T-helper 2 cell treated with Interferon-gamma antibody and Interleukin-4, amounts not matched to agents 5 μg/mL and 100 μg/mL, for 36 hours (primary cell): ENCODE measurements at regions not wholly inside any gene's neighbourhood (a gene's known extent, or its start where the extent isn't known, plus 50 kb on each side); places are given as distances from the start of the nearest gene placed in this dataset.
"Not testable (repeated sequence)": the region's sequence is repeated elsewhere in the genome, so short reads cannot be mapped to it uniquely, and the experiment has no call there.

ENCODE experiments used
- DNase-seq: peaks from one replicate; pipeline ENCODE4 v3.0.0; 2021; ENCODE audit warnings: low spot score
- H3K27ac Mint-ChIP-seq: one replicate; pipeline ENCODE4 v1.8.0; 2021; ENCODE audit warnings: mild to moderate bottlenecking, mixed read lengths
- H3K27me3 Mint-ChIP-seq: one replicate; pipeline ENCODE4 v1.8.0; 2021; ENCODE audit warnings: low read depth, mixed read lengths
- H3K36me3 Mint-ChIP-seq: one replicate; pipeline ENCODE4 v1.8.0; 2021; ENCODE audit warnings: low read depth, mixed read lengths
- H3K4me1 Mint-ChIP-seq: one replicate; pipeline ENCODE4 v1.8.0; 2021; ENCODE audit warnings: low read depth, mixed read lengths
- H3K4me3 Mint-ChIP-seq: one replicate; pipeline ENCODE4 v1.8.0; 2022; ENCODE audit warnings: mild to moderate bottlenecking, moderate library complexity, mixed read lengths
- H3K9me3 Mint-ChIP-seq: one replicate; pipeline ENCODE4 v1.8.0; 2021; ENCODE audit warnings: mixed read lengths

DNA sequence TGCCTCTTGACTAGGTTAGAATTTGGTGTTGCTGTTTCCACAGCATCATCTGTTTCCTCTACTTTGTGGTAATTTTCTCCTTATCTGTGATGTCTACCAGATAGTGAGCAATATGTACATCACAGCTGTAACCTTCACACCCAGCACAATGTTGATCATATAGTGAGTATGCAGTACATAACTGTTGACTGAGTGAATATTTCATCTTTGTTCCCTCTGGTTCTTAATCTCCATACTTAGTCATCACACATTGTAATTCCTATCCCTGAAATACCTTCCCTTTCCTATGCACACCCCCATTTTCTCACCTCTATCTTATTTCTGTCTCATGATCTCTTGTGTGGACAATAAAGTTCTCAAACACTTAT is 115.9 kb downstream of the KIF4B start:
- Mint-ChIP-seq H3K9me3 (no peaks in the 10 kb centered on the region), H3K36me3 (no peaks in the 10 kb centered on the region), H3K4me3 (no peak overlapping the region), H3K27ac (no peak overlapping the region), H3K27me3 (peaks cover 2% of the 10 kb centered on the region), H3K4me1 (no peaks in the 10 kb centered on the region)
- DNase-seq = no peak

DNA sequence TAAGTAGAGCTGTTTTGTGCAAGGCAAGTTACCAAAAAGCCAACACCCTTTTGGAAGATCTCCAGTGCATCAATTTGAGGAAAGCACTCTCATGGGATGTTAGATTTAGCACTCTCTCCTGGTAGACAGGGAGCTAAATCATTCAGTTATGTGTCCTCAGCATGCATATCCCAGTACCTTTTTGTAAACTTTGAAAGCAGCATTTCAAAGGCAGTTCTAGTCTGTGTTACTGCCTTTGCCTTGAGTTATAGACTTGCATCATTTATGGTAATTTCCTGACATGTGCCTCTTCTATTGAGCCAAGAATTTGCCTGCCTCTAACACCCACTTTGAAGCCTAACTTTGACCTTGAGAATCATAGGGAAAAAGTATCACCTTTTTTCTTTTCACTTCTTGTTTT is 120.6 kb downstream of the KIF4B start:
- no peaks in the 10 kb centered on the region for H3K4me1 Mint-ChIP-seq
- no peaks in the 10 kb centered on the region for H3K36me3 Mint-ChIP-seq
- no peak for DNase-seq
- H3K27ac Mint-ChIP-seq = no peak overlapping the region
- no peaks in the 10 kb centered on the region for H3K9me3 Mint-ChIP-seq
- peaks cover 6% of the 10 kb centered on the region for H3K27me3 Mint-ChIP-seq
- no peak overlapping the region for H3K4me3 Mint-ChIP-seq

DNA sequence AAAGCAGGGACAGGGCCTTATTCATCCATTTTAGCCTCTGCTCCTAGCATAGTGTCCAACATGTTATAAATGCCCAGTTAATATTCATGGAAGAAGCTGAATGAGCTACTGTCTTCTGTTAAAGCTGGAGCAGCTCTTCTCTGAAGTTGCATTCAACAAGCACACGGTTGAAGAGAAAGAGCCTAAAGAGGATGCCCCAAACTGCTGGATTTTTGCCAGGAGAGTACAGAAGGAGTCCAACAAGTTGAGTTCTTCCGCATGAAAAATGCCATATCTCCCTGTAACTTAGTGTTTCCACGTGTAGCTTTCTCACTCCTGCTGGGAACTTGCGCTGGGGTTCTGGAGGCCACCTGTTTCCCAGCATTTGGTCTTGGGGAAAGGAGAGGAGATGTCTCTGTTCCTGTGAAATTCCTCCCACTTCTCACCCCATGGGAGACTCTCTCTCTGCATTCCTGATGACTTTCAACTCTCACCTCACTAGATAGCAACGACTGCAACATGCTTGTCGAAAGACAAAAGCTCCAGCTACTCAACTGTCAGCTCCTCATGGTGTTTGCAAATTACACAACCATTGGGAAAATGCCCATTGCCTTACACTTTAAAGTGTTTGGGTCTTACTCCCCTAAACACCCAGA is 122.8 kb downstream of the KIF4B start:
- Mint-ChIP-seq H3K27me3 (peaks cover 6% of the 10 kb centered on the region), H3K4me1 (no peaks in the 10 kb centered on the region), H3K9me3 (no peaks in the 10 kb centered on the region), H3K36me3 (no peaks in the 10 kb centered on the region), H3K4me3 (no peak overlapping the region), H3K27ac (no peak overlapping the region)
- no peak for DNase-seq

DNA sequence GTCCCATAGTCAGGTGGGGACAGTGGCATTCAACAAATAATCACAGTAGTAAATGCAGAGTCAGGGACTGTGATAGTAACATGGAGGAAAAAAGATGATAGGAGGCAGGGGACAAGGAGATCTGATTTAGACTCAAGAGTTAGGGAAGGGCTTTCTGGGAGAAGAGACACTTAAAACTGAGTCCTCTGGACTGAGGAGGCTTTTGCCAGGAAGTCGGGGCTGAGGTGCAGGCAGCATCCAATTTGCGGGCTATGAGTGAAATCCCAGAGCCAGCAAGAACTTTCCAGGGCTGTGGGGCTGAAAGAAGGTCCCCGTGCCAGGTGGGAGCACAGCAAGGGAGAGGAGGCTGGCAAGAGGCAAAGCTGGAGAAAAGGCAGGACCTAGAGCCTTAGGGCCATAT is 124.1 kb downstream of the KIF4B start:
- H3K9me3 Mint-ChIP-seq = no peaks in the 10 kb centered on the region
- H3K27me3 Mint-ChIP-seq = peaks cover 6% of the 10 kb centered on the region
- DNase-seq = no peak
- H3K4me1 Mint-ChIP-seq = no peaks in the 10 kb centered on the region
- H3K36me3 Mint-ChIP-seq = no peaks in the 10 kb centered on the region
- H3K27ac Mint-ChIP-seq = no peak overlapping the region
- no peak overlapping the region for H3K4me3 Mint-ChIP-seq

DNA sequence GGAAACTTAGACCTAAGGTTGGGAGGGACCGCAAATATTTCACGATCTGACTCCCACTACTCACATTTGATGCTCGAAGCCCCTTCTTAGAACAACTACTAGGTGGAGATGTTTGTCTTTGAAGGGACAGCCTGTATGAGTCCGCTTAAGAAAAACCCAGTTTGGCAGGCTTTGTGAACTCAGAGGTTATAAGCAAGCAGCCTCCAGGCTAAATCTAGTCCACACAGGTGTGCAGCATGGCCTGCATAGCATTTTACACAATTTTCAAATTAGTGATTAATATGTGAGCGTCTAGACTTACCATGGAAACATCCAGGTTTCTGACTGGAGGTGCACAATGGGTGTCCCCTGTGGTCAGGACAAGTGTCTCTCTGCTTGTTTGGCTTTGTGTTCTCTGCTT is 127.1 kb downstream of the KIF4B start:
- Mint-ChIP-seq H3K27me3 (peaks cover 9% of the 10 kb centered on the region), H3K4me1 (no peaks in the 10 kb centered on the region), H3K27ac (no peak overlapping the region), H3K36me3 (no peaks in the 10 kb centered on the region), H3K4me3 (no peak overlapping the region), H3K9me3 (no peaks in the 10 kb centered on the region)
- DNase-seq = no peak

DNA sequence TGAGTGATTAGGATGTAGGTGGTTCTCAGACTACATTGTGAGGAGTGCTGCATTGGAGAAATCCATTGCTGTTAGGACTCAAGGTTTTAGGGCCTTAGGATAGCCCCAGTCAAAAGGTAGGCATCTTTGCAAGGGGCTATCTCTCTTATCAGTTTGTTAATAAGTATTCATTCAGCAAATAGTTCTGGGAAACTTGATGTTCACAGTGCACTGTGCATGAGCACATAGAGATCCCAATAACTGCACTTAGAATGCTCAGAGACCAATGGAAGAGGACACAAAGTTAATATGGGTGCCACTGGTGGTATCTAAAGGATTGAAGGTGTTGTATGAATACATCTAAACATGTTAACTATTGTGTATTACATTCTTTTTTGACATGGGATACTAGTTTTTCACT is 131.4 kb downstream of the KIF4B start:
- Mint-ChIP-seq H3K27ac (no peak overlapping the region), H3K36me3 (no peaks in the 10 kb centered on the region), H3K4me3 (no peak overlapping the region), H3K4me1 (no peaks in the 10 kb centered on the region), H3K27me3 (peaks cover 7% of the 10 kb centered on the region), H3K9me3 (no peaks in the 10 kb centered on the region)
- no peak for DNase-seq

DNA sequence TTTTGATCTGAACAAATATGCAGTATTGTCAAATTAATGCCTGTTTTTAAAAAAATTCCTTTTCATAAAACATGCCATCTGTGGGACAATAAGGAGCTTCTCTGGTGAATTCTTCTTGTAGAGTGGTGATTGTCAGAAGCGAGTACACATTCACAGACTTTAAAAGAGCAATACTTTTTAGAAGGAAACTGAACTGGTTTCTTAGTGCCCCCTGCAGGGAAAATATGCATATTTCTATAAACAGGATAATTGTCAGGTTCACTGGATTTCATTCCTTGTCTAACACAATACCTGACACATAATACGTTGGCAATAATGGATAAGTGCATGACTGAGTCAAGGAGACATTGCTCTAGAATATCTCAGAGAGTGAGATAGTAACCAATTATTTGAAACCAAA is 133.7 kb downstream of the KIF4B start:
- H3K36me3 Mint-ChIP-seq = no peaks in the 10 kb centered on the region
- no peak overlapping the region for H3K4me3 Mint-ChIP-seq
- no peaks in the 10 kb centered on the region for H3K4me1 Mint-ChIP-seq
- no peaks in the 10 kb centered on the region for H3K9me3 Mint-ChIP-seq
- H3K27me3 Mint-ChIP-seq = peaks cover 7% of the 10 kb centered on the region
- H3K27ac Mint-ChIP-seq = no peak overlapping the region
- no peak for DNase-seq

DNA sequence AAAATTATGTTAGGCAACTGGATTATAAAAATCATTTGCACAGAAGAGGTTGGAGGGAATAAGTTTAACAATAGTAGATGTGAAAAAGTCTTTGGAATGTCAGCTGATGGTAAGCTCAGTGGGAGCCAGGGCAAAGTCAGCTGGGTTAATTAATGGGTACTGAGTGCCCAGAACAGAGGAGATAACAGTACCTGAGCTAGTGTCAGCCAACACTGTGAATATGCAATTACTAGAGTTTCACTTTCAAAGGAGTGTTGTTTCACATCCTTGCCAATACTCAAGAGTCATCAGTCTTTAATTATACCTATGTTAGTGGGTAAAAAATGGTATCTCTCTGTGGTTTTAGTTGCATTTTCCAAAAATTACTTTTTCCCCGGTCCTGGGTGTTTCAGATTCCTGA is 135.1 kb downstream of the KIF4B start:
- no peak overlapping the region for H3K4me3 Mint-ChIP-seq
- no peaks in the 10 kb centered on the region for H3K36me3 Mint-ChIP-seq
- H3K27me3 Mint-ChIP-seq = peaks cover 6% of the 10 kb centered on the region
- H3K9me3 Mint-ChIP-seq = no peaks in the 10 kb centered on the region
- no peak overlapping the region for H3K27ac Mint-ChIP-seq
- no peaks in the 10 kb centered on the region for H3K4me1 Mint-ChIP-seq
- DNase-seq = no peak

DNA sequence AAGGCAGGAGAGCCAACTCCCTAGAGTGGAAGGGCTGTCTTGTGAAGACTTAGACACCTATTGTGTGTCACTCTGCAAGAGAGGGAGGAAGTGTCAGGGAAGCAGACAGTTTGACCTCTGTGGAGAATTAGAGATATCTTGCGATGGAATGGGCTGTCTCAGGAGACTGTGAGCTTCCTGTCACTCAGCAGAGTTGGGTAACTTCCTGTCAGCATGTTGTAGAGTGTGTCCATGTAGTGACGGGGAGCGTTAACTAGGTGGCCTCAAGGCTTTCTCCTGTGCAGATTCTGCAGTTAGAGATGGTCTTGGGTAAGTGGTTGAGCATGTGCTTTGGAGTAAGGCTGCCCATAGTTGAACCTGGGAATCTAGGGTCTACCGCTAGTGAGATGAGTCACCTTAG is 136.5 kb downstream of the KIF4B start:
- Mint-ChIP-seq H3K36me3 (no peaks in the 10 kb centered on the region), H3K27ac (no peak overlapping the region), H3K4me1 (no peaks in the 10 kb centered on the region), H3K9me3 (no peaks in the 10 kb centered on the region), H3K27me3 (peaks cover 2% of the 10 kb centered on the region), H3K4me3 (no peak overlapping the region)
- no peak for DNase-seq

DNA sequence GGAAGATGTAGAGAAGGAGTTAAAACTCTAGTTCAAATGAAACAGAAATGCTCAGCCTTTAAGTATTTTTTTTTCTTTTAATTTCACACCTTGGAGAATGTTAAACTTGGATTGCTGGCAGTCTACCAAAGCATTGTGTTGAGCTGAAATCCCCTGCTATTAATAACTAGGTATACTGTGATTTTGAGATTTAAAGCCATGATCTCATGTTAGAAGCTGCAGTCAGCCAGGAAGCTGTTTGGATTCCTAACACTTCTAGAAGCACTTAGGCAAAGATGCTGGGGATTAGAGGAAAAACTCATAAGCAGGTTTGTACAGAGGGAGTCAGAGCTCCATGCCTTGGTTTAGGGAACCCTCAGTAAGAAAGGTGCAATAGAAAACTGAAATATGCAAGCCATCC is 141.4 kb downstream of the KIF4B start:
- no peak overlapping the region for H3K27ac Mint-ChIP-seq
- H3K27me3 Mint-ChIP-seq = no peaks in the 10 kb centered on the region
- no peaks in the 10 kb centered on the region for H3K4me1 Mint-ChIP-seq
- no peaks in the 10 kb centered on the region for H3K36me3 Mint-ChIP-seq
- H3K4me3 Mint-ChIP-seq = no peak overlapping the region
- H3K9me3 Mint-ChIP-seq = no peaks in the 10 kb centered on the region
- DNase-seq = no peak

DNA sequence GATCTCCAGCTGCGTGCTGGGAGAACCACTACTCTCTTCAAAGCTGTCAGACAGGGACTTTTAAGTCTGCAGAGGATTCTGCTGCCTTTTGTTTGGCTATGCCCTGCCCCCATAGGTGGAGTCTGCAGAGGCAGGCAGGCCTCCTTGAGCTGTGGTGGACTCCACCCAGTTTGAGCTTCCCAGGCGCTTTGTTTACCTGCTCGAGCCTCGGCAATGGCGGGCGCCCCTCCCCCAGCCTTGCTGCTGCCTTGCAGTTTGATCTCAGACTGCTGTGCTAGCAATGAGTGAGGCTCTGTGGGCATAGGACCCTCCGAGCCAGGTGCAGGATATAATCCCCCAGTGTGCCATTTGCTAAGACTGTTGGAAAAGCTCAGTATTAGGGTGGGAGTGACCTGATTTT is 149.5 kb downstream of the KIF4B start:
- not testable (repeated sequence) for H3K4me1 Mint-ChIP-seq, H3K27me3 Mint-ChIP-seq, DNase-seq, H3K9me3 Mint-ChIP-seq, H3K36me3 Mint-ChIP-seq, H3K4me3 Mint-ChIP-seq, H3K27ac Mint-ChIP-seq

DNA sequence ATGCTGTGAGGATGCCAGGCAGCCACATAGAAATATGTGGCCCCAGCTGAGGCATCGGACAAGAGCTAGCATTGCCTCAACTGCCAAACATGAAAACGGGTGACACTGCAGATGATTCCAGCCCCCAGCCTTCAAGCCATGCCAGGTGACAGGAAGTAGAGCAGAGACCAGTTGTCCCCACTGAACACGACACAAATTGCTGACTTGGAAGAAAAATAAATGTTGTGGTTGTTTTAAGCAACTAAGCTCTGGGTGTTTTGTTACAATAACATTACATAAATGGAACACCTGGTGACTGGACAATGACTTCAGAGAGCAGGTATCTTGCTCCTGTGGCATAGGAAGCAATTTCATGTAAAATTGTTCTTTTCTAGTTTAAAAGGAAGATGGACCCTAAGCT is 154.2 kb downstream of the KIF4B start:
- DNase-seq = no peak
- Mint-ChIP-seq H3K27me3 (no peaks in the 10 kb centered on the region), H3K4me3 (no peak overlapping the region), H3K36me3 (no peaks in the 10 kb centered on the region), H3K9me3 (no peaks in the 10 kb centered on the region), H3K27ac (no peak overlapping the region), H3K4me1 (no peaks in the 10 kb centered on the region)

DNA sequence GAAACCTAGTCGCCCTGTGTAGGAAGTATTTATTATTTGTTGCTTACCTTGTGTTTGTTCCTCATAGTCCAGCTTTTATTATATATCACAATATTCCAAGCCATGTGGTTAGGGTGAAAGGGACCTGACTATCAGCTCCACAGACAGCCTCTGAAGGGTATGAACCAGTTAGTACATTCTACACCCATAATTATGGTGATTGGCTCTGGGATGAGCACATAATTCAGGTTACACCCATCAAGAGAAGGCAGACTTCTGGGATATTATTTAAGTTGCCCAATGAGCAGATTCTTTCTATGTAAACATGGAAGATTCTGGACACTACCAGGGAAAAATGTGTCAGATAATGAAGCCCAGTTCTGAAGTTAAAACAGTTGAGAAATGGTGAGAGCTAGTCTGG is 168.0 kb downstream of the KIF4B start:
- Mint-ChIP-seq H3K27ac (no peak overlapping the region), H3K9me3 (no peaks in the 10 kb centered on the region), H3K4me3 (no peak overlapping the region), H3K27me3 (no peaks in the 10 kb centered on the region), H3K4me1 (no peaks in the 10 kb centered on the region), H3K36me3 (no peaks in the 10 kb centered on the region)
- DNase-seq = no peak

DNA sequence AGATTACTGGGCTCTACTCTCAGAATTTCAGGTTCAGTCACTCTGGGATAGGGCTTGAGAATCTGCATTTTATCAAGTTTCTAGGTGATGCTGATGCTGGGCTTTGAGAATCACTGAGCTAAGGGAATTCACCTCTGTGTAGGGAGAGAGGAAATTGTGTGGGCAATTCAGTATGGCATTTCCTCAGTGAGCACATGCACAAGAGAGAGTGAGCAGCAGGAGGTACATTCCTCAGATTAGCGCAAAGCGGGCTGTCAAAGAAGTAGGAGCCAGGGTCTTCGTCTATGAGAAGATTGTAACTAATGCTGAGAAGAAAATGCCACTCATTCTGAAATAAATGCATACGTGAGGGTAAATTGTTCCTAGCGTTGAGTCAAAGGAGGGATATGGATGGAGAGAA is 175.9 kb downstream of the KIF4B start:
- Mint-ChIP-seq H3K27me3 (no peaks in the 10 kb centered on the region), H3K9me3 (peaks cover 3% of the 10 kb centered on the region), H3K4me1 (no peaks in the 10 kb centered on the region), H3K27ac (no peak overlapping the region), H3K4me3 (no peak overlapping the region), H3K36me3 (no peaks in the 10 kb centered on the region)
- no peak for DNase-seq

DNA sequence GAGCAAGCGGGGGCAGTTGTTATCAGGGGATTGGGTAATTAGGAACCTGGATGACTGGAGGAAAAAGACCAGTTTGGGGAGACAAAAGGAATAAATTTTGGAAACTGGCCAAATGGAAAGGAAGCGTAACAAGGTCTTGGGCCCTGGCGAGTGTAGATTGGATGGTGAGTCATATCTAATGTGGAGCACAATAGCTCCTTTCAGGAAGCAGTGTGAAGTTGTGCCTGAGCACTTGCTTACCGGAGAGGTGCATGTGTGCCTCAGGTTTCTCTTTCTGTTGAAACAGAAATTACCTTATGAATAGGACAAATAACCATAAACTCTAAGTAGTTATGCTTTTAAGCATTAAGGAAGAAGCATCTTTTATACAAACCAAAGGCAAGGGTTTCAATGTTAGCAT is 176.4 kb downstream of the KIF4B start:
- Mint-ChIP-seq H3K36me3 (no peaks in the 10 kb centered on the region), H3K27ac (no peak overlapping the region), H3K4me1 (no peaks in the 10 kb centered on the region), H3K4me3 (no peak overlapping the region), H3K9me3 (peaks cover 3% of the 10 kb centered on the region), H3K27me3 (no peaks in the 10 kb centered on the region)
- no peak for DNase-seq
